ENCODE measurements at regions not wholly inside any gene's neighbourhood (a gene's known extent, or its start where the extent isn't known, plus 50 kb on each side); places are given as distances from the start of the nearest gene placed in this dataset.

DNA sequence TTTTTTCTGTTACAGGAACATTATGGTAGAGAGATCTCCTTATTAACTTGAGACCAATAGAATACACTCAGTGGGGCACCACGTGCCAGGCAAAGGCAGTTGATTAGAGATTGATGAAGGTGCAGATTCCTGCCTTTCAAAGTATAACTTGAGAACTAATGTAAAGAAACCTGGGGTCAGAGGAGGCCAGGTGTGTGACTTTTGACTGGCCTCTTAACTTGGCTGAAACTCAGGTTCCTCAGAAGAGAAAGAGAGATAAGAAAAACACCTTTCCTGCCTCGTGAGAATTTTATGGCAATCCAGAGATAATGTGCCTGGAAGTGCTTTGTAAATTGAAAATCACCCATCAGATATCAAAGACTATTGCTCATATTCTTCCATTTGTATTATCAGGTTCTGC lies 110.7 kb upstream of the GZMB start:
- no peaks in the 10 kb centered on the region for H3K4me1 ChIP-seq
- no peaks in the 10 kb centered on the region for H3K36me3 ChIP-seq
- no peak overlapping the region for H3K27ac ChIP-seq
- no peak for ATAC-seq
- TF ChIP-seq EP300 (IDR thresholded peaks at IDR 0.05) (no peak), POLR2AphosphoS5 (IDR thresholded peaks at IDR 0.05) (no peak), POLR2A (IDR thresholded peaks at IDR 0.05) (no peak)
- TF ChIP-seq, protein P1, sequence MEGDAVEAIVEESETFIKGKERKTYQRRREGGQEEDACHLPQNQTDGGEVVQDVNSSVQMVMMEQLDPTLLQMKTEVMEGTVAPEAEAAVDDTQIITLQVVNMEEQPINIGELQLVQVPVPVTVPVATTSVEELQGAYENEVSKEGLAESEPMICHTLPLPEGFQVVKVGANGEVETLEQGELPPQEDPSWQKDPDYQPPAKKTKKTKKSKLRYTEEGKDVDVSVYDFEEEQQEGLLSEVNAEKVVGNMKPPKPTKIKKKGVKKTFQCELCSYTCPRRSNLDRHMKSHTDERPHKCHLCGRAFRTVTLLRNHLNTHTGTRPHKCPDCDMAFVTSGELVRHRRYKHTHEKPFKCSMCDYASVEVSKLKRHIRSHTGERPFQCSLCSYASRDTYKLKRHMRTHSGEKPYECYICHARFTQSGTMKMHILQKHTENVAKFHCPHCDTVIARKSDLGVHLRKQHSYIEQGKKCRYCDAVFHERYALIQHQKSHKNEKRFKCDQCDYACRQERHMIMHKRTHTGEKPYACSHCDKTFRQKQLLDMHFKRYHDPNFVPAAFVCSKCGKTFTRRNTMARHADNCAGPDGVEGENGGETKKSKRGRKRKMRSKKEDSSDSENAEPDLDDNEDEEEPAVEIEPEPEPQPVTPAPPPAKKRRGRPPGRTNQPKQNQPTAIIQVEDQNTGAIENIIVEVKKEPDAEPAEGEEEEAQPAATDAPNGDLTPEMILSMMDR (IDR thresholded peaks at IDR 0.05): no peak
- H3K4me3 ChIP-seq: no peak overlapping the region
- H3K9me3 ChIP-seq: no peaks in the 10 kb centered on the region
- no peaks in the 10 kb centered on the region for H3K27me3 ChIP-seq
- 35% methylated on average over 2 of the region's 2 CpGs; no CpG with 5 or more reads in 1 of the 2 donors for WGBS, 2 donors (ENCODE audit: low coverage in 1 of 2)

DNA sequence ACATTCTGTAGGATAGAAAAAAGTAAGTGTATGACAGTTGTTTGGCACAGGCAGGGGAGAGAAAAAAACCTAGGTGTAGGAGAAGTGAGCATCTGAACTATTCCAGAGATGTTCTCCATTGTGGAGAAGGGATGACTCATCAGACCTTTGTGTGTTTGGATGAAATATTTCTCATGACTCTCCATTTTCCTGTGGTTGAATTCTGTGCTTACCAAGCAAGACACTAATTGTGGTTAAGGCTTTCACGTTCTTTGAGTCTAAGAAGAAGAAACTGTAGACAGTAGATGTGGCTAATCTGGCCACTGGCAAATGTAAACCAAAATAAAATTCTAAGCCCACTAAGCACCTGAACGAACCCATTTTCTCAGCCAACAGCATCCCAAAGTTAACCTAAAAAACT lies 107.9 kb upstream of the GZMB start:
- no peaks in the 10 kb centered on the region for H3K9me3 ChIP-seq
- no peaks in the 10 kb centered on the region for H3K36me3 ChIP-seq
- 68 to 78% methylated on average over 2 of the region's 2 CpGs for WGBS, 2 donors (ENCODE audit: low coverage in 1 of 2)
- no peak for TF ChIP-seq POLR2A (IDR thresholded peaks at IDR 0.05)
- no peak for TF ChIP-seq POLR2AphosphoS5 (IDR thresholded peaks at IDR 0.05)
- TF ChIP-seq, protein P1 (IDR thresholded peaks at IDR 0.05): no peak
- TF ChIP-seq EP300 (IDR thresholded peaks at IDR 0.05): no peak
- no peaks in the 10 kb centered on the region for H3K27me3 ChIP-seq
- no peaks in the 10 kb centered on the region for H3K4me1 ChIP-seq
- no peak for ATAC-seq
- H3K4me3 ChIP-seq: no peak overlapping the region
- no peak overlapping the region for H3K27ac ChIP-seq

DNA sequence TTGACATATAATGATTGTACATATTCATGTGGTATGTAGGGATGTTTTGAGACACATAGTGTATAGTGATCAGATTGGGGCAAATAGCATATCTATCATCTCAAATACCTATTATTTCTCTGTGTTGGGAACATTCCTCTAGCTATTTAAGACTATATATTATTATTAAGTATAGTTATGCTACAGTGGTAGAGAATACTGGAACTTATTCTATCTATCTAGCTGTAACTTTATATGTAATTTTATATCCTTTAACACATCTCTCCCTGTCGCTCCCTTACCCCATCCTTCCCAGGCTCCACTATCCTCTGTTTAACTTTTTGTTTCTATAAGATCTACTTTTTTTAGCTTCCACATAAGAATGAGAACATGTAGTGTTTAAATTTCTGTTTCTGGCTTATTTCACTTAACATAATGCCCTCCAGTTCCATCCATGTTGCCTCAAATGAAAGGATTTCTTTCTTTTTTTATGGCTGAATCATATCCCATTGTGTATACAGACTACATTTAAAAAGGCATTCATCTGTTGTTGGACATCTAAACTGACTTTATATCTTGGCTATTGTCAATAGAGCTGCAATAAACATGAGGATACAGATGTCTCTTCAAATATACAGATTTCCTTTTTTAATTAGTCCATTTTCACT lies 102.1 kb upstream of the GZMB start:
- Histone ChIP-seq H3K27ac (no peak overlapping the region), H3K36me3 (no peaks in the 10 kb centered on the region), H3K27me3 (no peaks in the 10 kb centered on the region), H3K9me3 (no peaks in the 10 kb centered on the region), H3K4me1 (peaks cover 0 to 10% (median 0%) of the 10 kb centered on the region in 3 donors), H3K4me3 (no peak overlapping the region)
- ATAC-seq: no peak
- no peak for TF ChIP-seq EP300 (IDR thresholded peaks at IDR 0.05)
- 78% methylated on average over 1 of the region's 1 CpG; no CpG with 5 or more reads in 1 of the 2 donors for WGBS, 2 donors (ENCODE audit: low coverage in 1 of 2)

DNA sequence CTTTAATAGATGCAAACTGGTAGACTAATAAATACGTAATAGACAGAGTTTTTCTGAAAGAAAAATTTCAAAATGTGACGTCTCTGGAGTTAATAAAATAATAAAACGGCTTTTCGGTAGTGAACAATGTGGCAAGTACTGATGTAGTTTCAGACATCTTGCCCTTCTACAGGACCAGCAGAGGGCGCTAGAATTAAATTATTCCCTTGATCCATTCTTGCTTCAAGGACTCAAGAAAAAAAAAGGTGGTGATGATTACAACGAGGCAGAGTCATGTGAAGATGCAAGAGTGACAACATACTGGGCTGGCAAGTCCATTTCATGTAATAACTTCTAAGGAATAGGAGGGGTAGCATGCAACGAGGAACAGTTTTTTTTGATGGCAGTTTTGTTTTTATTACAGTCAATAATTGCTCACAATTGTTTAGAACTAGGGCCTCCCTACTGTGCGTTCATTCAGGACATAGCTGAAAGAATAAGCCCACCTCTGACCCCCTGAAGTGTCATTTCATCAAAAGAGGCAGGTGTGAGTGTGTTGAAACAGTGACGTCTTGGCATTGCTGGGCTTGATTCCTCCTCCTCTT lies 101.0 kb upstream of the GZMB start:
- peak; percentile 66 for ATAC-seq
- no peaks in the 10 kb centered on the region for H3K36me3 ChIP-seq
- H3K27me3 ChIP-seq: no peaks in the 10 kb centered on the region
- H3K4me1 ChIP-seq: peaks cover 0 to 10% (median 0%) of the 10 kb centered on the region in 3 donors
- WGBS, 2 donors (ENCODE audit: low coverage in 1 of 2): 31 to 35% methylated on average over 8 to 9 of the region's 9 CpGs
- TF ChIP-seq POLR2A (IDR thresholded peaks at IDR 0.05) (no peak), POLR2AphosphoS5 (IDR thresholded peaks at IDR 0.05) (no peak), EP300 (IDR thresholded peaks at IDR 0.05) (no peak)
- TF ChIP-seq, protein P1 (IDR thresholded peaks at IDR 0.05): peak; percentile 62 to 81 (median 76)
- H3K27ac ChIP-seq: no peak overlapping the region
- no peaks in the 10 kb centered on the region for H3K9me3 ChIP-seq
- no peak overlapping the region for H3K4me3 ChIP-seq

DNA sequence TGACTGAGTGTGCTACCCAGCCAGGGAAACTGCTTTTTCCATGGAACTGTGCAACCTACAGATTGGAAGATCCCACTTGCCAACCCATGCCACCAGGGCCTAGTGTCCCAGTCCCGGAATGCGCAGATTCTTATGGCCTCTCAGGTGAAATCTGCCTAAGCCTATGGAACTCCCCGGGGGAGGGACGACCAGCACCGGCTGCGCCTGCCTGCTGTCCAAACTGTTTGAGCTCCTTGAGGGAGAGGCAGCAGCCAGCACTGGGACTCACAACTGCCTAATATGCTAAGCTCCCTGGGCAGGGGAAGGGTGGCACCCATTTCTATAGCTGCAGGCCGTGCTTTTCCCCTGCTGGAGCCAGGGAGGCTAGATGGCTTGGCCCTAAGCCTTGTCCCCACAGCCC lies 92.5 kb upstream of the GZMB start:
- WGBS, 2 donors (ENCODE audit: low coverage in 1 of 2): no CpG with 5 or more reads among the region's 7 CpGs
- Histone ChIP-seq H3K4me3 (no peak overlapping the region), H3K9me3 (peaks cover 0 to 5% (median 0%) of the 10 kb centered on the region in 3 donors), H3K27me3 (no peaks in the 10 kb centered on the region), H3K27ac (no peak overlapping the region), H3K36me3 (no peaks in the 10 kb centered on the region), H3K4me1 (peaks cover 0 to 4% (median 0%) of the 10 kb centered on the region in 3 donors)
- no peak for TF ChIP-seq EP300 (IDR thresholded peaks at IDR 0.05)
- TF ChIP-seq, protein P1 (IDR thresholded peaks at IDR 0.05): no peak
- no peak for TF ChIP-seq POLR2AphosphoS5 (IDR thresholded peaks at IDR 0.05)
- TF ChIP-seq POLR2A (IDR thresholded peaks at IDR 0.05): no peak
- no peak for ATAC-seq

Data from gastroesophageal sphincter (tissue), 4 donors.